NCI-H524 treated with DMSO at 0.1 percent for 48 hours (cell line): ENCODE measurements at regions not wholly inside any gene's neighbourhood (a gene's known extent, or its start where the extent isn't known, plus 50 kb on each side); places are given as distances from the start of the nearest gene placed in this dataset.

Source experiments
- DNase-seq: peaks from one replicate; lab custom pipeline; 2025; lab: John Stamatoyannopoulos, UW

- no peak for DNase-seq
Measured at GRCh38 chr2:56615760-56616159, 432.0 kb downstream of the CCDC85A start.

DNA sequence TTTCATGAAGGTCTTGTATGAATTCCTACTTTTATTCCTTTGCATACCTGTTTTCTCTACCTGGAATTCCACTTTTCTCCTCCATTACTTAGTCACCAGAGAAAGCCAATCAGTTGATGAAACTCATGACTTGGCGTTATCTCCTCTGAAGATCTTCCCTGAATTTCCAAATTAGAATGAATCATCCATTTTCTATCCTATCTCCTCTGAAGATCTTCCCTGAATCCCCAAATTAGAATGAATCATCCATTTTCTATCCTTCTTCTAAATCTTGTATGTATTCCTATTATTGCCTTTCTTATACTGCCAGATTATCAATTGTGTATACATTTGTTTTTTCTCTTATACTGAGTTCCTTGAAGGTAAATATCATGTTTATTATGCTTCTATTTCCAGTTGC, 440.4 kb downstream of the CCDC85A start:
- DNase-seq: no peak

- no peak for DNase-seq
Measured at GRCh38 chr2:56626927-56627326, 443.1 kb downstream of the CCDC85A start.

DNA sequence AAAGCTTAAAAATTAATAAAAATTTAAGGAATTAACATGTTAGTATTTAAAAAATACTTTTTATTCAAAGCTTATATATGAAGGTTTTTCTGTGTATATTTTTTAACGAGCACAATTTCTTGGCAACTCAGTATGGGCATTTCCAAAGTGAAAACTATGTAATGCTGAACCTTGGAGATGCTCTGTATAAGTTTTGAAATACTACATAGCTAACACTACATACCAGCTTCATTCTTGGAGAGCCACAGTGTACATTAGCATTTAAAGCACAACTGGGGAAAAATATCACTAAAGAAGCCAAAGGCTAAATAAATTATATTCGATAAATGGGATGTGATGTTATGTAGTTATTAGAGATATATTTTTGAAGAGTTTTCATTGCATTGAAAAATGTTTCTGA, 446.5 kb downstream of the CCDC85A start:
- DNase-seq: no peak

GRCh38 chr2:56647997-56648396, 464.2 kb downstream of the CCDC85A start:
- no peak for DNase-seq

- no peak for DNase-seq
Measured at GRCh38 chr2:56648802-56649201, 465.0 kb downstream of the CCDC85A start.

DNA sequence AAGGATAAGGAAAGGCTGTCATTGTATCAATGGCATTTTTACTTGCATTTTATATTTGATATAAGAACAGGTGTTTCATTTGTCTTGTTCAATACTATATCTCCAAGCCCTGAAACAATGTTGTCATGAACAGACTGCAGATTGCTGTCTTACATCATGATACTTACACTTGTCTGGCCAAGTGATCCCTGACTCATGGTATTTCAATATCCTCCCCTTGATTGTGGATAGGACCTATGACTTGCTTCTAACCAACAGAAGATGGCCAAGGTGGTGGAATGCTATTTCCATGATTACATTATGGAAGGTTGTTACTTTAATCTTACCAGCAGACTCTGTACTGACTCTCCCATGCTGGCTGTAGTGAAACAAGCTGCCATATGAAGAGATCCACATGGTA, 471.1 kb downstream of the CCDC85A start:
- DNase-seq: no peak

GRCh38 chr2:56656826-56657225, 473.0 kb downstream of the CCDC85A start:
- DNase-seq: no peak

DNA sequence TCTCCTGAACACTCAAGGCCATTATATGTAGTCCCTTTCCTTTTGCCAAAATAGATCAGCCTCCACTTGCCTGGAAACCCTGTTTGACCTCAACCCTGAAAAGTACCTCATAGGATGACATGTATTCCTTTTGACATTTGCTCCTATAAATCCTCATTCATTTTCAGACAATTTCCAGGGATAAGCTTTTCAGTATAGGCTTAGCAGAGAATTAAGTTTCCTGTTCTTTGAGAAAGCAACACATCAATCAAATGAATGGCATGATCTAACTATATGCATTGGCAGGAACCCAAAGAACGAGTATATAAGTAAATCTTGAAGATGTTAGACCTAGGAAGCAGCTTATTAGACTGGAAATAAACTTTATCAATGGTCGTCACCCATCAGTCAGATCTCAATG, 483.0 kb downstream of the CCDC85A start:
- no peak for DNase-seq

GRCh38 chr2:56671973-56672569, 488.3 kb downstream of the CCDC85A start:
- DNase-seq: no peak

DNA sequence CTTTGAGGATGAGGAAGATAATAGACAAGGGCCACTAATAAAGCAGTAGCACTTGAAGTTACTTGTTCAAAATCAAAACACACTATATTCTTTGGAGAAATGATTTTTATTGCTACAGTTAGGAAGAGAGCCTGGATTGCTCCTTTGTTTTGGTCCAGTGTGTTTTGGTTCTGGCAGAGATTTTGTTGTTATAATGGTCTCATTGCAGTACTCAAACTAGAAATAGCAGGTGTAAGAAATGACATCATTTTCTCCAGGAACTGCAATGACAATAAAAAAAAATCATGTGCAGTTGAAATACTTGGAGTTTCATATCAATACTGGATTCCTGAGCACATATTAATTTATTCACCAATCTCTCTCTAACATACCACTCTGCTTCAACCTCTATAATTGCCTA, 490.3 kb downstream of the CCDC85A start:
- DNase-seq: no peak

DNA sequence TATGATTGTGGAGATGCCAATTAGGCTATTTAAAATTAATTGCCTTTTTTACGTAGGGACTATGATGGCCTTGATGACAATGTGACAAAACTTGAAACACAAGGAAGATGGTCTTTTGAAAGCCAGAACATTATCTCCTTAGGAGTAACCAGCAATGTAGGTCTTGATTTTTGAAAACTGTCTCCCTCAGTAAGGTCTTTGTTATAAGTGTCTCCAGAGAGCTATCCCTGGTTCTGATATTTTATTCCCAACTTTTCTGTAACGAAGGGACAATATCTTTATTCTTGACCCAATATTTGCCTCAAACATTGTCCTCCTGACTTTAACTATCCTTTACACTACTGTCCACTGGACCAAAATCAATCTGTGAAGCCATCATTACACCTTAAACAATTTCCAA, 493.2 kb downstream of the CCDC85A start:
- no peak for DNase-seq

DNA sequence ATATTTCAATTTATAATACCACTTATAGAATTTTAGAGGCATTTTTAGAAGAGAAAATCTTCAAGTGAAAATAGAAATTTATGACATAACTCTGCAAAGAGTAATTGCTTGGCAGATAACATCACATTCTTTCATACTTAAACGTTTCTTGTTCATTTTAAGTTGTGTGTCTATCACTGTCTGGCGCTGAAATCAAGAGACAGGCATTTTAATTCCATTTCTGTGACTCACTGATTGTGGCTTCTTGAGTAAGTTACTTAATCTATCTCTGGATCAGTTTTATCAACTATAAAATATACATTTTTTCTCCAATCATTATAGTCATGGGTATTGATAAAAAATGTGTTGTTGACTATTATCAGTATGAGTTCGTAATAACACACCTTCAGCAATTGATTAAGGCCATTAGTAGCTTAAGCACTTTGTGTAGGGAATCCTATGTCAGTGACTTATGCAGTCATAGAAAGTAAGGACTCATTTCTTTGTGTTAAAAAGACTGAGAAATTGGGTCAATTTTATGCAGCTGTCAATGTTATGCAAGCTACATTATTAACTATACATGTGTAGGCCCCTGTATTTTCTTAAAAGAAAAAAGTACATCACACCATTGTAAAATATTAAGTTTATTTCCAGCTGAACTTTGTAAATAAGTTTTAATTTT, 497.3 kb downstream of the CCDC85A start:
- no peak for DNase-seq

DNA sequence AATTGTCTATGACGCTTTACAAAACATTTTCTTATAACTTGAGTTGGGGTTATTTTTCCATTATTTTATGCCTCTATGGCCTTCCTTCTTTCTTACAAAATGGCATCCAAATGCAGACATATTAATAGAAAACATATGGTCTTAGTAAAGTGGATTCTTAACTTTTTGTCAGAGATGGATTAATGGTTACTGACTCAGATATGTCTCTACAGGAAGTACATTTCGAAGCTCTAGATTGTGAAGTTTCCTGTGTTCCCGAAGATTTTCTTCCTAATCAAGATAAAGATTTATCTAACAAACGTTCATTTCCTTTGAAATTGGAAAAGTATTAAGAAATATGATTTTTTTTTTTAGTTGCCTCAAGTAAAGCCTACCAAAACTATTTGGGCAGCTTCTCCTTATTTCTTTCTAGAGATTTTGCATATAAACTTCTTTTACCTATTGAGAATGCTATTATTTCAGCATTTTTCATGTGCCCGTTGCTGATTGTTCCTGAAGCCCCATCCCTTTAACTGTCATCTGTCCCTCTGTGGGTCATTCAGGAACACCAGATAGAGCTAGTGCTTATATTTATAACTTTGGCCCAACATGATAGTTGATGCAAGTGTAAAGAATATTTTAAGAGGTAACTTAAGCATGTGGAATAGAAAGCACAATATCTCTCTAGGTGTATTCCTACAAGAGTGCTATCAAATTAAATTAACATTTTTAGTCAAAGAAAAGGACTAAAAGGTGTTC, 498.0 kb downstream of the CCDC85A start:
- no peak for DNase-seq

DNA sequence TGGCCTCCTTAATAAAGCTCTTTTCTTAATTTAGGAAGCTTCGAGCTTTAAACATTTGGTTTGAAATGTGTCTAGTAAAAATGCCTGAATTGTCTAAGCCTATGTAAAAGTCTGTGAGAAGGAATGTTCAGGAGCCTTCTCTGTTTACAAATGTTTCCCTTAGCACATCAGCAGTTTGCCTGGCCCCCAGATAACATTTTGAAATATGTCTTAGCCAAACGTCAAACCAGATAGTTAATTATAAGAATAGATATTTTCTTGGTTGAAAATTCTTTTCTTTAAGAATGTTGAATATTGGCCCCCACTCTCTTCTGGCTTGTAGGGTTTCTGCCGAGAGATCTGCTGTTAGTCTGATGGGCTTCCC, 498.6 kb downstream of the CCDC85A start:
- DNase-seq: no peak

DNA sequence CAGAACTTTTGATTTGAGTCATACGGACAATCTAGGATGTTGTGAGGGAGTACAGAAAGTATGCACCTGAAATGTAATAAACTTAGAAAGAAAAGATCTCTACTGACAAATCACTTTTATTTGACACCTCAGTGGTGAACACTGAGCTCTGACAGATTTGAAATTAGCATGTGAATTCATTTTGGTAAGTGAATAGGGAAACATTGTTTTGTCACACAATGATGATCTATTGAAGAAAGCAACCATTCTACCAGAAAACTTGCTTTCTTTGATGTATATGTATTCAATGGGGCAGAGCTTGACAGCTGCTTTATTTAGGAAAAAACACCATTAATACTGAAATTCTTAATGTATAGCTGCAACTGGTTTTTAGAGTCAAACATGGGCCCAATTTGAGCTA, 500.5 kb downstream of the CCDC85A start:
- DNase-seq: no peak

DNA sequence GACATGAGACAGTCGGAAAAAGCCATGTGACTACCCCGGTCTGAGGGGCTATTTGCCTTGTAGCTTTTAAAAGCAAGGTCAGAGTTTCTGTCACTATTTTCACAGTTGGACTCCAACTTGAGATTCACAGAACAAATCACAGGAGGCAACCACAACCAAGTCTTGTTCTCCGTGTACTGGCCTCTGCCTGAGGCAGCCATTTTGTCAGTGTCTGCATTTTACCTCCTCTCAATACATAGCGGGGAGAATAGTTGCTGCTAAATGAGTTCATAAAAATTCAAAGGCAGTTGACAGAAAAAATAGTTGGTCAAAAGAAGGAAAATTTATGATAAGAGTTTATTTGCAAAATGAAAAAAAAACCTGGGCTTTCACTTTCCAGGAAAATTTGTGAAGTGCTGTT, 501.4 kb downstream of the CCDC85A start:
- DNase-seq: no peak

DNA sequence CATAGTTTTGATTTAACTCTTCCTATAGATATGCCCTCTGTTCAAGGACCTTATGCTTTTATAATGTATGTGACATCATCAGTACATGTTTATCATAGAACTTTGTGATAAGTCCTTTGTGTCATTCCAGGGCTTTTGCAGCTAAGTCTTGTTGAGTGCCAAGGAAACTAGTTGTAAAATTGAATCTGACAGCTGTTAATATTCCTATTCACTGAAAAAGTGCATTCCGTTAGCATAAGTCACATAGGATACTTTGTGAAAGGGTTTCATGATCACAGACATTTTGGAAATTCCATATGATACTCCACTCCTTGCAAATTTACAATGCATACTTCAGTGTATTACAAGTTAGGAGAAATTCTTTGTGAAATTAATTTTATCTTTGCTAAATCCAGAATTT, 503.4 kb downstream of the CCDC85A start:
- DNase-seq: no peak

DNA sequence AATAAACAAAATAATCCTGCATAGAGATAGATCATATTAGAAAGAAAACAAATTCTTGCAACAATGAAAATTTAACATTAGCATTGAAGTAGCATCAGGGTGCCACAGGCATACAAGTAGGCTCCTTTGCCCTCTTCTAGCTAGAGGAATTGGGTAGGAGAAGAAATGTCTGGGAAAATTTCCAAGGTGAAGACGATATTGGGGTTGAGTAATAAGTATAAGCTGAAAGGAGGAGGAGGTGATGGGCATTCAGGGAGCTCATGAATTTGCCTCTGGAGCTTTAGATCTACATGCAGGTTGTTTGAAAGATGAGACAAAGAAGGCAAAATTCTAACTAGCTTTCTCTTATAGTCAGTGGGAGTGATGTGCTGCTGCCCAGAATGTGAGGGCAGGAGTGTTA, 504.9 kb downstream of the CCDC85A start:
- no peak for DNase-seq

DNA sequence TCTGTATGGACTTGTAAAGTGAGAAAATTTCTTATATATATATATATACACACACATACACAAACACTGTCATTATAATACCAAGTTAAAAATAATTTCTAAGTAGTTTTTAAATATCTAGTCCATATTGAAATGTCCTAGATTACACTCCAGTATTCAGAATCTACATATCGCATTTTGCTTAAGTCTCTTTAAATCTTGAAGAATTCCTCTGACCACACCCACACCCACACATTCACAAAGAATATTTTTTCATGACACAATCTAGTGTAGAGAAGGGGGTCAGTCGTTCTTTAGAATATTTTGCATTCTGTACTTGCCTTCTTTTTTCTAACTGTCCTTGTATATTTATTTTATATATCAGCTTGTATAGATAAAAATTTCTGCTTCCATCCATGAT, 509.7 kb downstream of the CCDC85A start:
- no peak for DNase-seq

DNA sequence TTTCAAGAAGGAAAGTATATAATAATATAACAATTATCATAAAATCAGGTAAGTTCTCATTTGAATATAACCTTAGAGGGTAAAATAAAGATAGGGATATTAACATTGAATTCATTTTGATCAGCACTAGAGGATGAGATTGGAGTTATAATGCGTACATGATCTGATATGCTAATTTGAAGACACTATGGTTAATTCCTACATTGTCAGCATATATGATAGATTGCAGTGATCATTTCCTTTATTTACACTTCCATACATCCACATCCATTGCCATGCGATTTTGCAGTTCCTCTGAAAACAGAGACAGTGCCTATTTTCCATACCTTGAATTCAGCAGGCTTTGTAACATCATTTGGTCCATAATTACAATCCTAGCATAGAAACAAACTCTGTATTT, 519.2 kb downstream of the CCDC85A start:
- DNase-seq: no peak

- no peak for DNase-seq
Measured at GRCh38 chr2:56705713-56706112, 521.9 kb downstream of the CCDC85A start.

DNA sequence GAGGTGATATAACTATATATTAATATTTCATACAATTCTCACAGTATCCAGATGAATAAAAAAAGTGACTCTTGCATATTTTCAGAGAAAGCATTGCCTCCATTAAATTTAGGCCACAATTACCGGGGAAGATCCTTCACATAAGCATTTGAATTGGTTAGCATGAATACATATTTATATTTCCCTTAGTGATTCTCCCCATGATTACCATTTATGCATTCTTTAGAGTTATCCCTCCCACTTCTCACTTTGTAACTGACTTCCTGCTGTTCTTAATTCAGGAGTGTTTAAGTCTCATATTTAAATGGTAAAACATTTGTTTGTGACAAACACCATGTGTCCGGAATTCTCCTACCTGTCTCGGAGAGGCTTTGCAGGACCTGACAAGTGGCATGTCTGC, 523.4 kb downstream of the CCDC85A start:
- no peak for DNase-seq

- no peak for DNase-seq
Measured at GRCh38 chr2:56707650-56708049, 523.9 kb downstream of the CCDC85A start.
